ENCODE measurements at regions not wholly inside any gene's neighbourhood (a gene's known extent, or its start where the extent isn't known, plus 50 kb on each side); places are given as distances from the start of the nearest gene placed in this dataset.

DNA sequence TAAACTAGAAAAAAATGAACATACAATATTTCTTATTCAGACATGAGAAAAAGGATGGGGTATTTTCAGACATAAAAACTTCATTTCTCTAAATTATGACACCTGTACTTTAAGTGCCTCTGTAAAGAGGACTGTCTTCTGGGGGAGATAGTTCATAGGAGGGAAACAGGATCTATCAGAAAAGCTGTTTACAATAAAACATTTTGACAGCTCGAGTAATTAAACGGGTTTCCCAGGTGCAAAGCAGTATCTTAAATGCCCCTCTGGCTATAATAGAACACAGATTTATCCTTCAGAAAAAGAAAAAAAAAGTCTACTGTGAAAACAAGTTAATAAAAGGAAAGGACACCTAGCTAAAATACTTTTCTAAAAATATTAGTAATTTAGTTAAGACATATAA is 311.4 kb upstream of the UBE2E3 start:
- peaks cover 3% of the 10 kb centered on the region for H3K9me3 Mint-ChIP-seq (ENCODE audit: unreplicated experiment)
- TF ChIP-seq, protein P1, sequence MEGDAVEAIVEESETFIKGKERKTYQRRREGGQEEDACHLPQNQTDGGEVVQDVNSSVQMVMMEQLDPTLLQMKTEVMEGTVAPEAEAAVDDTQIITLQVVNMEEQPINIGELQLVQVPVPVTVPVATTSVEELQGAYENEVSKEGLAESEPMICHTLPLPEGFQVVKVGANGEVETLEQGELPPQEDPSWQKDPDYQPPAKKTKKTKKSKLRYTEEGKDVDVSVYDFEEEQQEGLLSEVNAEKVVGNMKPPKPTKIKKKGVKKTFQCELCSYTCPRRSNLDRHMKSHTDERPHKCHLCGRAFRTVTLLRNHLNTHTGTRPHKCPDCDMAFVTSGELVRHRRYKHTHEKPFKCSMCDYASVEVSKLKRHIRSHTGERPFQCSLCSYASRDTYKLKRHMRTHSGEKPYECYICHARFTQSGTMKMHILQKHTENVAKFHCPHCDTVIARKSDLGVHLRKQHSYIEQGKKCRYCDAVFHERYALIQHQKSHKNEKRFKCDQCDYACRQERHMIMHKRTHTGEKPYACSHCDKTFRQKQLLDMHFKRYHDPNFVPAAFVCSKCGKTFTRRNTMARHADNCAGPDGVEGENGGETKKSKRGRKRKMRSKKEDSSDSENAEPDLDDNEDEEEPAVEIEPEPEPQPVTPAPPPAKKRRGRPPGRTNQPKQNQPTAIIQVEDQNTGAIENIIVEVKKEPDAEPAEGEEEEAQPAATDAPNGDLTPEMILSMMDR (IDR thresholded peaks at IDR 0.05): no peak
- no peak overlapping the region for H3K4me3 Mint-ChIP-seq (ENCODE audit: unreplicated experiment)

DNA sequence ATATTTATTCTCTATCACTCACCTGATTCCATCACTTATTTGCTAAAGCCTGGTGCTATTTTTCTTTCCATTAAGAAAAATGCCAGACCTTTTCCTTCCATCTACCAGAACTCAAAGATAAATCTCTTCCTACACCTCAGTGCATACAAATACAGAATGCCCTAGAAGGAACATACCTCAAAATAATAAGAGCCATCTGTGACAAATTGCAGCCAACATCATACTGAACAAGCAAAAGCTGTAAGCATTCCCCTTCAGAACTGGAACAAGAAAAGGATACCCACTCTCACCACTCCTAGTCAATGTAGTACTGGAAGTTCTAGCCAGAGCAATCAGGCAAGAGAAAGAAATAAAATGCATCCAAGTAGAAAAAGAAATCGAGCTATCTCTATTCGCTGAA is 315.9 kb upstream of the UBE2E3 start:
- Mint-ChIP-seq H3K27ac (ENCODE audit: unreplicated experiment) (no peak overlapping the region), H3K36me3 (ENCODE audit: unreplicated experiment) (no peaks in the 10 kb centered on the region), H3K4me3 (ENCODE audit: unreplicated experiment) (no peak overlapping the region)

More for the DNA sequence above, 311.4 kb upstream of the UBE2E3 start:
- H3K4me1 Mint-ChIP-seq (ENCODE audit: unreplicated experiment): peaks cover 3% of the 10 kb centered on the region
- H3K36me3 Mint-ChIP-seq (ENCODE audit: unreplicated experiment): no peaks in the 10 kb centered on the region
- H3K27me3 Mint-ChIP-seq (ENCODE audit: unreplicated experiment): no peaks in the 10 kb centered on the region
- no peak for DNase-seq (ENCODE audit: extremely low spot score, unreplicated experiment)
- H3K27ac Mint-ChIP-seq (ENCODE audit: unreplicated experiment): no peak overlapping the region

DNA sequence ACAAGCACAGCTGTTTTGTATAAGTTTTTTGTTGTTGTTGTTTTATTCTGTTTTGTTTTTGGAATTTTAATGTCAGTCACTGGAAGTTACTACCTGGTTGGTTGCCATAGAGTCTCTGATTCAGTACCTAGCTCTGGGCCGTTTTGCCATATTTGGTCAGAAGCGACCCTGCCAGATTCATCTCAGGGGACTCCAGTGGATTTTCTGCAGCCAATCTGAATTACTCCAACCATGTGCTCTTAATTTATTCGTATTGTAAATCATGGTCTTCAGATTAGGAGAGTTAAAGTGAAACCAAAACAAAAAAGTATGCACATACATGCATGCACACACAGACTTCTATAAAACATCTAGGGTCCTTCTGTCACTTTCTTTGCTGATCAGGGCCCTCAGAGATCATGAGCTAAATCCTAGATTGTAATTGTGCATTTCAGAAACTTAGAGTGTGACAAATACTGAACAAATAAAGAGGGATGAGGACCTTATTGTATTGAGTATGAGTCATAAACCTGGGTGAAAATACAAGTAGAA is 317.4 kb upstream of the UBE2E3 start:
- no peak overlapping the region for H3K27ac Mint-ChIP-seq (ENCODE audit: unreplicated experiment)
- peaks cover 3% of the 10 kb centered on the region for H3K9me3 Mint-ChIP-seq (ENCODE audit: unreplicated experiment)
- DNase-seq (ENCODE audit: extremely low spot score, unreplicated experiment): no peak
- H3K4me3 Mint-ChIP-seq (ENCODE audit: unreplicated experiment): no peak overlapping the region
- no peaks in the 10 kb centered on the region for H3K36me3 Mint-ChIP-seq (ENCODE audit: unreplicated experiment)
- TF ChIP-seq, protein P1 (IDR thresholded peaks at IDR 0.05): no peak
- peaks cover 10% of the 10 kb centered on the region for H3K4me1 Mint-ChIP-seq (ENCODE audit: unreplicated experiment)
- H3K27me3 Mint-ChIP-seq (ENCODE audit: unreplicated experiment): no peaks in the 10 kb centered on the region

More for the DNA sequence above, 315.9 kb upstream of the UBE2E3 start:
- peaks cover 3% of the 10 kb centered on the region for H3K9me3 Mint-ChIP-seq (ENCODE audit: unreplicated experiment)
- H3K27me3 Mint-ChIP-seq (ENCODE audit: unreplicated experiment): no peaks in the 10 kb centered on the region
- no peak for DNase-seq (ENCODE audit: extremely low spot score, unreplicated experiment)
- TF ChIP-seq, protein P1 (IDR thresholded peaks at IDR 0.05): no peak
- peaks cover 10% of the 10 kb centered on the region for H3K4me1 Mint-ChIP-seq (ENCODE audit: unreplicated experiment)

DNA sequence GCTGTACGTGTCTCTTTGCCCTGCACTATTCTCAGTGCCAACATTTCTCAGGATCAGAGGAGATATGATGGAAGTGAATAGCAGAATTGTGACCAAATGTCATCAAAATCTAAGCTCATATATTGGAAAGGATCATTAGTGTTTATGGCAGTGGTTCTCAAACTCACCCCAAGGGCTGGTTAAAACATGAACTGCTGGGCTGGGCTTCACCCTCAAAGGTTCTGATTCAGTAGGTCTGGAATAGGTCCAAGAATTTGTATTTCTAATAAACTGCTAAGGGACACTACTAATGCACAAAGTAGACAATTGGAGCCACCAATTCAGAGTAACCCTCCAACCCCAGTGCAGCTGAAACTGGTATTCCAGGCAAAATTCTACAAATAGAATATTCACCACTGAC is 317.9 kb upstream of the UBE2E3 start:
- peaks cover 10% of the 10 kb centered on the region for H3K4me1 Mint-ChIP-seq (ENCODE audit: unreplicated experiment)
- no peak overlapping the region for H3K27ac Mint-ChIP-seq (ENCODE audit: unreplicated experiment)
- H3K4me3 Mint-ChIP-seq (ENCODE audit: unreplicated experiment): no peak overlapping the region
- no peak for DNase-seq (ENCODE audit: extremely low spot score, unreplicated experiment)
- H3K36me3 Mint-ChIP-seq (ENCODE audit: unreplicated experiment): no peaks in the 10 kb centered on the region
- H3K9me3 Mint-ChIP-seq (ENCODE audit: unreplicated experiment): peaks cover 3% of the 10 kb centered on the region
- TF ChIP-seq, protein P1 (IDR thresholded peaks at IDR 0.05): no peak
- no peaks in the 10 kb centered on the region for H3K27me3 Mint-ChIP-seq (ENCODE audit: unreplicated experiment)

DNA sequence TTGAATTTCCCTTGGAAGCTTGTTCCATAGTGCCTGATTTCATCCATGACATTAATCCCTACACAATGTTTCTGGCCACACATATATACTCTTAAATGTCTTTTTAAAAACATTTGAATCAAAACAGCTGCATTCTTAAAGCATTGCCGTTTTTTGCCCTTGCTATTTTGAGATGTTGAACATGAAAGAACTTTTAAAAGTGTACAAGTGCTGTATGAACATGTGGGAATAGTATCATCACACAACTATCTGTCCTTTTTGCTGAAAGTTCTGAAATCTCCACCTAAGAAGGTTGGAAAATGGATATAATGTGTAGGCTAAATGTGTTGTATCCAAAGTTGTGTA is 318.7 kb upstream of the UBE2E3 start:
- TF ChIP-seq, protein P1 (IDR thresholded peaks at IDR 0.05): no peak
- Mint-ChIP-seq H3K36me3 (ENCODE audit: unreplicated experiment) (no peaks in the 10 kb centered on the region), H3K9me3 (ENCODE audit: unreplicated experiment) (no peaks in the 10 kb centered on the region), H3K4me1 (ENCODE audit: unreplicated experiment) (peaks cover 10% of the 10 kb centered on the region), H3K4me3 (ENCODE audit: unreplicated experiment) (no peak overlapping the region), H3K27me3 (ENCODE audit: unreplicated experiment) (no peaks in the 10 kb centered on the region), H3K27ac (ENCODE audit: unreplicated experiment) (no peak overlapping the region)
- DNase-seq (ENCODE audit: extremely low spot score, unreplicated experiment): no peak

All from osteocyte (in vitro differentiated cells).